ENCODE measurements at regions not wholly inside any gene's neighbourhood (a gene's known extent, or its start where the extent isn't known, plus 50 kb on each side); places are given as distances from the start of the nearest gene placed in this dataset.

- Histone ChIP-seq H3K9me2 (ENCODE audit: low read depth, low read length) (no peaks in the 10 kb centered on the region), H3K79me2 (ENCODE audit: insufficient read depth, low read length) (no peaks in the 10 kb centered on the region), H3K27ac (ENCODE audit: low read depth, low read length, poor library complexity, severe bottlenecking) (no peak overlapping the region), H3K27me3 (ENCODE audit: insufficient read depth, low read length) (no peaks in the 10 kb centered on the region), H3K4me1 (ENCODE audit: insufficient read depth, low read length, severe bottlenecking) (no peaks in the 10 kb centered on the region), H3K9me3 (ENCODE audit: low read length) (no peaks in the 10 kb centered on the region), H3K36me3 (ENCODE audit: insufficient read depth, low read length) (no peaks in the 10 kb centered on the region), H3K9ac (ENCODE audit: low read length) (no peak overlapping the region), H2AFZ (ENCODE audit: low read length) (no peak overlapping the region), H3K4me3 (ENCODE audit: low read depth, low read length, poor library complexity, severe bottlenecking) (no peak overlapping the region), H3K4me2 (ENCODE audit: low read length) (no peak overlapping the region), H3F3A (ENCODE audit: insufficient read depth, low read length) (no peaks in the 10 kb centered on the region), H4K20me1 (ENCODE audit: insufficient read depth, low read length) (no peaks in the 10 kb centered on the region)
- TF ChIP-seq, protein P1, sequence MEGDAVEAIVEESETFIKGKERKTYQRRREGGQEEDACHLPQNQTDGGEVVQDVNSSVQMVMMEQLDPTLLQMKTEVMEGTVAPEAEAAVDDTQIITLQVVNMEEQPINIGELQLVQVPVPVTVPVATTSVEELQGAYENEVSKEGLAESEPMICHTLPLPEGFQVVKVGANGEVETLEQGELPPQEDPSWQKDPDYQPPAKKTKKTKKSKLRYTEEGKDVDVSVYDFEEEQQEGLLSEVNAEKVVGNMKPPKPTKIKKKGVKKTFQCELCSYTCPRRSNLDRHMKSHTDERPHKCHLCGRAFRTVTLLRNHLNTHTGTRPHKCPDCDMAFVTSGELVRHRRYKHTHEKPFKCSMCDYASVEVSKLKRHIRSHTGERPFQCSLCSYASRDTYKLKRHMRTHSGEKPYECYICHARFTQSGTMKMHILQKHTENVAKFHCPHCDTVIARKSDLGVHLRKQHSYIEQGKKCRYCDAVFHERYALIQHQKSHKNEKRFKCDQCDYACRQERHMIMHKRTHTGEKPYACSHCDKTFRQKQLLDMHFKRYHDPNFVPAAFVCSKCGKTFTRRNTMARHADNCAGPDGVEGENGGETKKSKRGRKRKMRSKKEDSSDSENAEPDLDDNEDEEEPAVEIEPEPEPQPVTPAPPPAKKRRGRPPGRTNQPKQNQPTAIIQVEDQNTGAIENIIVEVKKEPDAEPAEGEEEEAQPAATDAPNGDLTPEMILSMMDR (IDR thresholded peaks at IDR 0.05; ENCODE audit: low read length): no peak
- no peak for TF ChIP-seq EZH2 (IDR thresholded peaks at IDR 0.05; ENCODE audit: borderline replicate concordance, low read length)
These were observed 273.4 kb upstream of the PLD5 start for GRCh38 chr1:242797856-242798255.

GRCh38 chr1:242788771-242789170 lies 264.3 kb upstream of the PLD5 start:
- no peak overlapping the region for H3K4me2 ChIP-seq (ENCODE audit: low read length)
- H3K9me2 ChIP-seq (ENCODE audit: low read depth, low read length): no peaks in the 10 kb centered on the region
- H3K4me1 ChIP-seq (ENCODE audit: insufficient read depth, low read length, severe bottlenecking): no peaks in the 10 kb centered on the region
- peaks cover 5% of the 10 kb centered on the region; the same call in 1 of the 2 replicates for H3K27me3 ChIP-seq (ENCODE audit: insufficient read depth, low read length)
- H3K36me3 ChIP-seq (ENCODE audit: insufficient read depth, low read length): no peaks in the 10 kb centered on the region
- no peak overlapping the region for H3K27ac ChIP-seq (ENCODE audit: low read depth, low read length, poor library complexity, severe bottlenecking)
- H4K20me1 ChIP-seq (ENCODE audit: insufficient read depth, low read length): no peaks in the 10 kb centered on the region
- H3K9ac ChIP-seq (ENCODE audit: low read length): no peak overlapping the region
- H3K79me2 ChIP-seq (ENCODE audit: insufficient read depth, low read length): no peaks in the 10 kb centered on the region
- no peaks in the 10 kb centered on the region for H3K9me3 ChIP-seq (ENCODE audit: low read length)
- H3K4me3 ChIP-seq (ENCODE audit: low read depth, low read length, poor library complexity, severe bottlenecking): no peak overlapping the region
- no peak overlapping the region for H2AFZ ChIP-seq (ENCODE audit: low read length)
- no peaks in the 10 kb centered on the region for H3F3A ChIP-seq (ENCODE audit: insufficient read depth, low read length)
- TF ChIP-seq, protein P1 (IDR thresholded peaks at IDR 0.05; ENCODE audit: low read length): no peak
- no peak for TF ChIP-seq EZH2 (IDR thresholded peaks at IDR 0.05; ENCODE audit: borderline replicate concordance, low read length)

GRCh38 chr1:242787968-242788367 lies 263.5 kb upstream of the PLD5 start:
- H3K4me2 ChIP-seq (ENCODE audit: low read length): no peak overlapping the region

More at GRCh38 chr1:242787968-242788367, 263.5 kb upstream of the PLD5 start:
- Histone ChIP-seq H2AFZ (ENCODE audit: low read length) (no peak overlapping the region), H4K20me1 (ENCODE audit: insufficient read depth, low read length) (no peaks in the 10 kb centered on the region), H3K4me3 (ENCODE audit: low read depth, low read length, poor library complexity, severe bottlenecking) (no peak overlapping the region), H3K9me3 (ENCODE audit: low read length) (no peaks in the 10 kb centered on the region), H3K9ac (ENCODE audit: low read length) (no peak overlapping the region), H3K79me2 (ENCODE audit: insufficient read depth, low read length) (no peaks in the 10 kb centered on the region), H3K27ac (ENCODE audit: low read depth, low read length, poor library complexity, severe bottlenecking) (no peak overlapping the region), H3K27me3 (ENCODE audit: insufficient read depth, low read length) (peaks cover 5% of the 10 kb centered on the region; the same call in 1 of the 2 replicates), H3K36me3 (ENCODE audit: insufficient read depth, low read length) (no peaks in the 10 kb centered on the region), H3K9me2 (ENCODE audit: low read depth, low read length) (no peaks in the 10 kb centered on the region), H3K4me1 (ENCODE audit: insufficient read depth, low read length, severe bottlenecking) (no peaks in the 10 kb centered on the region), H3F3A (ENCODE audit: insufficient read depth, low read length) (no peaks in the 10 kb centered on the region)
- no peak for TF ChIP-seq EZH2 (IDR thresholded peaks at IDR 0.05; ENCODE audit: borderline replicate concordance, low read length)
- TF ChIP-seq, protein P1 (IDR thresholded peaks at IDR 0.05; ENCODE audit: low read length): no peak
